ENCODE measurements at regions not wholly inside any gene's neighbourhood (a gene's known extent, or its start where the extent isn't known, plus 50 kb on each side); places are given as distances from the start of the nearest gene placed in this dataset.
"Not testable (repeated sequence)": the region's sequence is repeated elsewhere in the genome, so short reads cannot be mapped to it uniquely, and the experiment has no call there.

GRCh38 chr15:61379005-61379404 lies 149.9 kb upstream of the RORA start:
- H3K27me3 ChIP-seq (ENCODE audit: control insufficient read depth, insufficient read depth, low read length): no peaks in the 10 kb centered on the region
- H3K4me3 ChIP-seq (ENCODE audit: low read depth, low read length): no peak overlapping the region
- H3K36me3 ChIP-seq (ENCODE audit: control insufficient read depth, insufficient read depth, low read length): no peaks in the 10 kb centered on the region
- DNase-seq (ENCODE audit: low read depth) (no peak), FAIRE-seq (no peak)
- TF ChIP-seq, protein P1, sequence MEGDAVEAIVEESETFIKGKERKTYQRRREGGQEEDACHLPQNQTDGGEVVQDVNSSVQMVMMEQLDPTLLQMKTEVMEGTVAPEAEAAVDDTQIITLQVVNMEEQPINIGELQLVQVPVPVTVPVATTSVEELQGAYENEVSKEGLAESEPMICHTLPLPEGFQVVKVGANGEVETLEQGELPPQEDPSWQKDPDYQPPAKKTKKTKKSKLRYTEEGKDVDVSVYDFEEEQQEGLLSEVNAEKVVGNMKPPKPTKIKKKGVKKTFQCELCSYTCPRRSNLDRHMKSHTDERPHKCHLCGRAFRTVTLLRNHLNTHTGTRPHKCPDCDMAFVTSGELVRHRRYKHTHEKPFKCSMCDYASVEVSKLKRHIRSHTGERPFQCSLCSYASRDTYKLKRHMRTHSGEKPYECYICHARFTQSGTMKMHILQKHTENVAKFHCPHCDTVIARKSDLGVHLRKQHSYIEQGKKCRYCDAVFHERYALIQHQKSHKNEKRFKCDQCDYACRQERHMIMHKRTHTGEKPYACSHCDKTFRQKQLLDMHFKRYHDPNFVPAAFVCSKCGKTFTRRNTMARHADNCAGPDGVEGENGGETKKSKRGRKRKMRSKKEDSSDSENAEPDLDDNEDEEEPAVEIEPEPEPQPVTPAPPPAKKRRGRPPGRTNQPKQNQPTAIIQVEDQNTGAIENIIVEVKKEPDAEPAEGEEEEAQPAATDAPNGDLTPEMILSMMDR (IDR thresholded peaks at IDR 0.05; ENCODE audit: insufficient read depth, low read length, severe bottlenecking): no peak

- TF ChIP-seq, protein P1 (IDR thresholded peaks at IDR 0.05; ENCODE audit: insufficient read depth, low read length, severe bottlenecking): no peak
- FAIRE-seq (no peak), DNase-seq (ENCODE audit: low read depth) (no peak)
- H3K36me3 ChIP-seq (ENCODE audit: control insufficient read depth, insufficient read depth, low read length): no peaks in the 10 kb centered on the region
- no peaks in the 10 kb centered on the region for H3K27me3 ChIP-seq (ENCODE audit: control insufficient read depth, insufficient read depth, low read length)
- no peak overlapping the region for H3K4me3 ChIP-seq (ENCODE audit: low read depth, low read length)
Measured at GRCh38 chr15:61376961-61377360, 147.9 kb upstream of the RORA start.

- H3K36me3 ChIP-seq (ENCODE audit: control insufficient read depth, insufficient read depth, low read length): no peaks in the 10 kb centered on the region
- H3K27me3 ChIP-seq (ENCODE audit: control insufficient read depth, insufficient read depth, low read length): no peaks in the 10 kb centered on the region
- H3K4me3 ChIP-seq (ENCODE audit: low read depth, low read length): no peak overlapping the region
- no peak for FAIRE-seq
- DNase-seq (ENCODE audit: low read depth): no peak
- TF ChIP-seq, protein P1 (IDR thresholded peaks at IDR 0.05; ENCODE audit: insufficient read depth, low read length, severe bottlenecking): no peak
Measured at GRCh38 chr15:61376516-61376915, 147.4 kb upstream of the RORA start.

- TF ChIP-seq, protein P1 (IDR thresholded peaks at IDR 0.05; ENCODE audit: insufficient read depth, low read length, severe bottlenecking): no peak
- Histone ChIP-seq H3K27me3 (ENCODE audit: control insufficient read depth, insufficient read depth, low read length) (no peaks in the 10 kb centered on the region), H3K36me3 (ENCODE audit: control insufficient read depth, insufficient read depth, low read length) (no peaks in the 10 kb centered on the region), H3K4me3 (ENCODE audit: low read depth, low read length) (no peak overlapping the region)
- no peak for DNase-seq (ENCODE audit: low read depth)
- no peak for FAIRE-seq
Measured at GRCh38 chr15:61374848-61375247, 145.7 kb upstream of the RORA start.

- no peak for DNase-seq (ENCODE audit: low read depth)
- H3K36me3 ChIP-seq (ENCODE audit: control insufficient read depth, insufficient read depth, low read length): no peaks in the 10 kb centered on the region
- TF ChIP-seq, protein P1 (IDR thresholded peaks at IDR 0.05; ENCODE audit: insufficient read depth, low read length, severe bottlenecking): no peak
- no peak for FAIRE-seq
- H3K4me3 ChIP-seq (ENCODE audit: low read depth, low read length): no peak overlapping the region
- no peaks in the 10 kb centered on the region for H3K27me3 ChIP-seq (ENCODE audit: control insufficient read depth, insufficient read depth, low read length)
Measured at GRCh38 chr15:61367953-61368352, 138.9 kb upstream of the RORA start.

DNA sequence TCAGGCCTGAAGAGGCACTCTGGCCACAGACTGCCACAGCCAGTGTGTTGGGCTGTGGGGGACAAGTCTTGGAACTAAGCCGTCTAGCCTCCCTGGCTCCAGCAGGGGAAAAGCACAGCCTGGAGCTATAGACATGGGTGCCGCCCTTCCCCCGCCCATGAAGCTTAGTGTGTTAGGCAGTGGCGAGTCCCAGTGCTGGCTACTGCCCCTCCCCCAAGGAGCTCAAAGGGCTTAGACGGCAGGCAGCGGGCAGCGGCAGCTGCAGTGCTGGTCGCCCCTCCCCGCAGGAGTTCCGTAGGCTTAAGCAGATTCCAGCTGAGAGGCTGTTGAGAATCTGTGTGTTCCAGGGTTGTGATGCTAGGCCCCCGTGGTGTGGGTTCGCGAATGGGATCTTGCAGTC lies 135.8 kb upstream of the RORA start:
- TF ChIP-seq, protein P1 (IDR thresholded peaks at IDR 0.05; ENCODE audit: insufficient read depth, low read length, severe bottlenecking): no peak
- FAIRE-seq (no peak), DNase-seq (ENCODE audit: low read depth) (no peak)
- no peaks in the 10 kb centered on the region for H3K27me3 ChIP-seq (ENCODE audit: control insufficient read depth, insufficient read depth, low read length)
- H3K4me3 ChIP-seq (ENCODE audit: low read depth, low read length): no peak overlapping the region
- no peaks in the 10 kb centered on the region for H3K36me3 ChIP-seq (ENCODE audit: control insufficient read depth, insufficient read depth, low read length)

DNA sequence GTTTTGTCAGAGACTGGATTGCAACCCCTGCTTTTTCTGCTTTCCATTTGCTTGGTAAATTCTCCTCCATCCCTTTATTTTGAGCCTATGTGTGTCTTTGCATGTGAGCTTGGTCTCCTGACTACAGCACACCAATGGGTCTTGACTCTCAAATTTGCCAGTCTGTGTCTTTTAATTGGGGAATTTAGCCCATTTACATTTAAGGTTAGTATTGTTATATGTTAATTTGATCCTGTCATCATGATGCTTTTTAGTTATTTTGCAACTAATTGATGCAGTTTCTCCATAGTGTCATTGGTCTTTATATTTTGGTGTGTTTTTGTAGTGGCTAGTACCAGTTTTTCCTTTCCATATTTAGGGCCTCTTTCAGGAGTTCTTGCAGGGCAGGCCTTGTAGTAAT lies 133.8 kb upstream of the RORA start:
- H3K36me3 ChIP-seq (ENCODE audit: control insufficient read depth, insufficient read depth, low read length); DNase-seq (ENCODE audit: low read depth); H3K4me3 ChIP-seq (ENCODE audit: low read depth, low read length); FAIRE-seq; H3K27me3 ChIP-seq (ENCODE audit: control insufficient read depth, insufficient read depth, low read length): not testable (repeated sequence)

Measured in bronchial epithelial cell (primary cell).